Panc1 (cell line): ENCODE measurements at regions not wholly inside any gene's neighbourhood (a gene's known extent, or its start where the extent isn't known, plus 50 kb on each side); places are given as distances from the start of the nearest gene placed in this dataset.

ENCODE experiments used
- ATAC-seq: fragments of 200-7000 bp; cut with Tn5 transposase; 2 replicates; pipeline ENCODE4 v1.9.1; 2020; ENCODE audit warnings: mild to moderate bottlenecking, moderate library complexity
- BruUV-seq: library from RNA; stranded (reverse); fragments of 400-500 nt; replicated peaks from 2 replicates; lab custom pipeline; 2021; lab: Mats Ljungman, UMichigan
- CTCF ChIA-PET: fragments of 300-600 bp; sonication (Branson Sonifier 250); formaldehyde crosslinking; loops from one replicate; lab custom pipeline; 2022; ENCODE audit warnings: antibody characterized with exemption; lab: Charles Lee
- POLR2A ChIA-PET: fragments of 300-600 bp; sonication (Branson Sonifier 250); formaldehyde crosslinking; loops from one replicate; lab custom pipeline; 2022; ENCODE audit warnings: antibody characterized with exemption; lab: Charles Lee
- DNase-seq: peaks from one replicate; pipeline ENCODE4 v3.0.0-alpha.2; 2010; ENCODE audit warnings: low read depth, low spot score
- H3K27ac ChIP-seq: 2 replicates; pipeline ENCODE4 v1.5.1; 2011; ENCODE audit warnings: mild to moderate bottlenecking, low read length, inconsistent platforms
- H3K27me3 ChIP-seq: fragments of 200-500 bp; sonication (Bioruptor generic); 2 replicates; pipeline ENCODE4 v1.6.0; 2014; ENCODE audit warnings: low read length, inconsistent platforms; ENCODE audit not compliant: control insufficient read depth, insufficient read depth
- H3K36me3 ChIP-seq: fragments of 200-500 bp; sonication (Bioruptor generic); 2 replicates; pipeline ENCODE4 v1.5.1; 2014; ENCODE audit warnings: inconsistent platforms, mild to moderate bottlenecking, low read length, moderate library complexity; ENCODE audit not compliant: control insufficient read depth, insufficient read depth
- H3K4me1 ChIP-seq: 2 replicates; pipeline ENCODE4 v1.5.1; 2011; ENCODE audit warnings: inconsistent platforms, mild to moderate bottlenecking, low read length, moderate library complexity; ENCODE audit not compliant: control insufficient read depth, insufficient read depth
- H3K4me3 ChIP-seq, 2 experiments: 2 replicates each; pipeline ENCODE4 v1.5.1; 2011 to 2012; ENCODE audit warnings: low read depth in 2 of 2, low read length in 2 of 2, mild to moderate bottlenecking in 2 of 2, inconsistent platforms in 1 of 2, moderate library complexity in 1 of 2
- H3K9me3 ChIP-seq: fragments of 200-500 bp; sonication (Bioruptor generic); 2 replicates; pipeline ENCODE4 v1.5.1; 2014; ENCODE audit warnings: low read depth, mild to moderate bottlenecking, inconsistent platforms, low read length, moderate library complexity; ENCODE audit not compliant: control insufficient read depth, insufficient read depth
- CTCF ChIP-seq: fragments of 450-650 bp; IDR thresholded peaks from 2 replicates; pipeline ENCODE4 v1.5.1; 2017; ENCODE audit warnings: mild to moderate bottlenecking
- POLR2AphosphoS5 ChIP-seq: IDR thresholded peaks from 2 replicates; pipeline ENCODE4 v1.6.1; 2012; ENCODE audit warnings: mild to moderate bottlenecking, low read depth, low read length, moderate library complexity
- REST ChIP-seq, 2 experiments: IDR thresholded peaks; 2 replicates each; pipeline ENCODE4 v1.6.1; 2011 to 2012; ENCODE audit warnings: low read depth in 2 of 2, control low read depth in 1 of 2, low read length in 1 of 2, mild to moderate bottlenecking in 1 of 2, moderate library complexity in 1 of 2; ENCODE audit not compliant: insufficient read depth in 1 of 2
- SIN3A ChIP-seq: IDR thresholded peaks from 2 replicates; pipeline ENCODE4 v1.6.1; 2012; ENCODE audit warnings: low read depth, mild to moderate bottlenecking, low read length, moderate library complexity, borderline replicate concordance; ENCODE audit not compliant: insufficient read depth
- TCF7L2 ChIP-seq: IDR thresholded peaks from 2 replicates; pipeline ENCODE4 v1.6.1; 2011; ENCODE audit warnings: mild to moderate bottlenecking, low read depth, low read length, inconsistent platforms
- in situ Hi-C: cut with HindIII; loops from 2 replicates; pipeline ENCODE4 v1.10.0; 2016; ENCODE audit warnings: low sequenced_read_pairs, low pct_unique_long_range_greater_than_20kb
- intact Hi-C: fragments of 100-400 bp; cut with micrococcal nuclease; formaldehyde crosslinking; loops from one replicate; pipeline ENCODE4 v1.10.0; 2022; ENCODE audit not compliant: unreplicated experiment

GRCh38 chr16:6687593-6687992, 645.1 kb upstream of the RBFOX1 start:
- DNase-seq: no peak
- Histone ChIP-seq H3K4me3 (no peak overlapping the region), H3K4me1 (no peaks in the 10 kb centered on the region), H3K27me3 (no peaks in the 10 kb centered on the region; the same call in 1 of the 2 replicates), H3K36me3 (no peaks in the 10 kb centered on the region), H3K27ac (no peak overlapping the region), H3K9me3 (no peaks in the 10 kb centered on the region)
- ChIA-PET CTCF (no interaction called here), POLR2A (no interaction called here)
- no peak for TF ChIP-seq REST (IDR thresholded peaks at IDR 0.05; ENCODE audit: insufficient read depth in 1 of 2, low read depth in 2 of 2, low read length in 1 of 2)
- TF ChIP-seq TCF7L2: no peak
- no peak for TF ChIP-seq POLR2AphosphoS5
- no peak for TF ChIP-seq SIN3A
- intact Hi-C loops (no loop called here), in situ Hi-C loops (no loop called here)
- no TSS peak for BruUV-seq
- no peak for ATAC-seq

DNA sequence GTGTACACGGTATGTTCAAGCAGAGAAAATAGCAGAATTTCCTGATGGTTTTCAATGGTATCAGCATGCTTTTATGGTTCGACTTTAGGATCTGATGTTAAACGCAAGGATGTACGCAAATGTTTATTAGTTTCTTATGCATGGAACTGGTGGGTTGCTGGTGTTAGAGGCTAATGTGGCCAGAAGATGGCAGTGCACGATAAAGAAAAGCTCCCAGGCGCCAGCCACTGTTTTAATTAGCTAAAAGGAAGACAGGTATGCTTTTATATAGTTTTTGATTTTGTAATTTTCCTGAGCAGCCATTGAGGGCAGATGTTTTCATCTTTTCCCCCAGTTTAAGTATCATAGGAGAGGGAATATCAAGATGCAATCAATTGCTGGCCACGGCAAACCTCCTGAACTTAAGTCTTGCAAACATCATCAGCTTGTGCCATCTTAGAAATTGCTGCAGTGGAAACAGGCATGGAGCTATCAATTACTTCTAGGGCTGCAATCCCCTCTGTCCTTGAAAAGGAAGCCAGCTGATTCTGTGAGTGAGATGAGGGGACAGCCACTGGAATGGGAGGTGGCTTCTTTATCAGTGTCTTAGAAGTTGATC, 648.5 kb upstream of the RBFOX1 start:
- H3K9me3 ChIP-seq: no peaks in the 10 kb centered on the region
- H3K4me1 ChIP-seq: no peaks in the 10 kb centered on the region
- BruUV-seq: no TSS peak
- no peaks in the 10 kb centered on the region for H3K27me3 ChIP-seq
- intact Hi-C loops (loop anchor here (5.0 kb wide), 1 partner anchor 1488 kb away; no protein-coding TSS in a partner anchor), in situ Hi-C loops (no loop called here)
- DNase-seq (peak; percentile 4), ATAC-seq (peak; percentile 71)
- H3K4me3 ChIP-seq: no peak overlapping the region
- H3K36me3 ChIP-seq: no peaks in the 10 kb centered on the region
- no peak for TF ChIP-seq TCF7L2
- TF ChIP-seq CTCF: peak; percentile 76
- TF ChIP-seq SIN3A: no peak
- no peak for TF ChIP-seq POLR2AphosphoS5
- no peak for TF ChIP-seq REST (IDR thresholded peaks at IDR 0.05; ENCODE audit: insufficient read depth in 1 of 2, low read depth in 2 of 2, low read length in 1 of 2)
- POLR2A ChIA-PET: no interaction called here
- CTCF ChIA-PET: no interaction called here
- no peak overlapping the region for H3K27ac ChIP-seq
